ENCODE measurements at regions not wholly inside any gene's neighbourhood (a gene's known extent, or its start where the extent isn't known, plus 50 kb on each side); places are given as distances from the start of the nearest gene placed in this dataset.

- H3K4me1 Mint-ChIP-seq: peaks cover 60% of the 10 kb centered on the region
- peaks cover 11% of the 10 kb centered on the region for H3K27me3 Mint-ChIP-seq (ENCODE audit: low read depth)
- 0 out of 2 replicates have a peak, but pooled peaks cover 3% of the 10 kb centered on the region for H3K9me3 Mint-ChIP-seq
- ATAC-seq: no peak
- POLR2A ChIA-PET: interaction anchor here (0.7 to 1.3 kb wide), 2 partner anchors 27 to 297 kb away, joined by 3 to 4 read pairs; no protein-coding TSS in a partner anchor
- H3K36me3 Mint-ChIP-seq: no peaks in the 10 kb centered on the region
- CTCF ChIA-PET: interaction anchor here (0.6 to 2.9 kb wide), 9 partner anchors 27 to 145 kb away, joined by 3 to 30 read pairs (median 4); no protein-coding TSS in a partner anchor
- H3K27ac Mint-ChIP-seq: no peak overlapping the region
- no peak for DNase-seq (ENCODE audit: low spot score)
- no peak for TF ChIP-seq E2F4 (CRISPR knock-in tag; IDR thresholded peaks at IDR 0.05; ENCODE audit: borderline replicate concordance, low read depth)
- TF ChIP-seq JAZF1 (CRISPR knock-in tag; IDR thresholded peaks at IDR 0.05): no peak
- TF ChIP-seq NFATC4 (CRISPR knock-in tag; IDR thresholded peaks at IDR 0.05): no peak
- TF ChIP-seq ZNF425 (CRISPR knock-in tag; conservative IDR thresholded peaks at IDR 0.05): no peak
- no peak for TF ChIP-seq ATF6 (CRISPR knock-in tag; IDR thresholded peaks at IDR 0.05)
- TF ChIP-seq, protein P1, sequence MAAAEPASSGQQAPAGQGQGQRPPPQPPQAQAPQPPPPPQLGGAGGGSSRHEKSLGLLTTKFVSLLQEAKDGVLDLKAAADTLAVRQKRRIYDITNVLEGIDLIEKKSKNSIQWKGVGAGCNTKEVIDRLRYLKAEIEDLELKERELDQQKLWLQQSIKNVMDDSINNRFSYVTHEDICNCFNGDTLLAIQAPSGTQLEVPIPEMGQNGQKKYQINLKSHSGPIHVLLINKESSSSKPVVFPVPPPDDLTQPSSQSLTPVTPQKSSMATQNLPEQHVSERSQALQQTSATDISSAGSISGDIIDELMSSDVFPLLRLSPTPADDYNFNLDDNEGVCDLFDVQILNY (CRISPR knock-in tag; IDR thresholded peaks at IDR 0.05): no peak
- H3K4me3 Mint-ChIP-seq: no peak overlapping the region
Measured at GRCh38 chr7:131652934-131653333, 96.5 kb upstream of the PODXL start.

DNA sequence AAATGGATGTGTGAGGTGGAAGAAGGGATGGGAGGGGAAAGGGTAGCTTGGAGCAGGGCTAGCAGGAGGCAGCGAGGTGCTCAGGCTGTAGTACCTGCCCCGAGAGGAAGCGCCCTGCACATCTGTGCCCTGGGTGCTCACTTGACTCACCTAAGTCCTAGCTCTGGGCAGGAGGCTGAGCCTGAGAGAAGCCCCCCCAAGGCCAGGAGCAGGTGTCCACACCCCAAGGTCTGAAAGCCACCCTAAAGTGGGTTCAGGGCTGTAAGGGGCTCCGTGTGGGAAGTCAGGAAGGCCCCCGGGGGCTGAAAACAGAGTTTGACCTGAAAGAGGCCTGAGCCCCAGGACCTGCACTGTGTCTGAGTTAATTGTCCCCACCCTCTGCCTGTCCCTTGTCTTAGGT lies 95.8 kb upstream of the PODXL start:
- H3K36me3 Mint-ChIP-seq: no peaks in the 10 kb centered on the region
- TF ChIP-seq, protein P2, sequence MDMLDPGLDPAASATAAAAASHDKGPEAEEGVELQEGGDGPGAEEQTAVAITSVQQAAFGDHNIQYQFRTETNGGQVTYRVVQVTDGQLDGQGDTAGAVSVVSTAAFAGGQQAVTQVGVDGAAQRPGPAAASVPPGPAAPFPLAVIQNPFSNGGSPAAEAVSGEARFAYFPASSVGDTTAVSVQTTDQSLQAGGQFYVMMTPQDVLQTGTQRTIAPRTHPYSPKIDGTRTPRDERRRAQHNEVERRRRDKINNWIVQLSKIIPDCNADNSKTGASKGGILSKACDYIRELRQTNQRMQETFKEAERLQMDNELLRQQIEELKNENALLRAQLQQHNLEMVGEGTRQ (CRISPR knock-in tag; IDR thresholded peaks at IDR 0.05): no peak
- TF ChIP-seq, protein P3, sequence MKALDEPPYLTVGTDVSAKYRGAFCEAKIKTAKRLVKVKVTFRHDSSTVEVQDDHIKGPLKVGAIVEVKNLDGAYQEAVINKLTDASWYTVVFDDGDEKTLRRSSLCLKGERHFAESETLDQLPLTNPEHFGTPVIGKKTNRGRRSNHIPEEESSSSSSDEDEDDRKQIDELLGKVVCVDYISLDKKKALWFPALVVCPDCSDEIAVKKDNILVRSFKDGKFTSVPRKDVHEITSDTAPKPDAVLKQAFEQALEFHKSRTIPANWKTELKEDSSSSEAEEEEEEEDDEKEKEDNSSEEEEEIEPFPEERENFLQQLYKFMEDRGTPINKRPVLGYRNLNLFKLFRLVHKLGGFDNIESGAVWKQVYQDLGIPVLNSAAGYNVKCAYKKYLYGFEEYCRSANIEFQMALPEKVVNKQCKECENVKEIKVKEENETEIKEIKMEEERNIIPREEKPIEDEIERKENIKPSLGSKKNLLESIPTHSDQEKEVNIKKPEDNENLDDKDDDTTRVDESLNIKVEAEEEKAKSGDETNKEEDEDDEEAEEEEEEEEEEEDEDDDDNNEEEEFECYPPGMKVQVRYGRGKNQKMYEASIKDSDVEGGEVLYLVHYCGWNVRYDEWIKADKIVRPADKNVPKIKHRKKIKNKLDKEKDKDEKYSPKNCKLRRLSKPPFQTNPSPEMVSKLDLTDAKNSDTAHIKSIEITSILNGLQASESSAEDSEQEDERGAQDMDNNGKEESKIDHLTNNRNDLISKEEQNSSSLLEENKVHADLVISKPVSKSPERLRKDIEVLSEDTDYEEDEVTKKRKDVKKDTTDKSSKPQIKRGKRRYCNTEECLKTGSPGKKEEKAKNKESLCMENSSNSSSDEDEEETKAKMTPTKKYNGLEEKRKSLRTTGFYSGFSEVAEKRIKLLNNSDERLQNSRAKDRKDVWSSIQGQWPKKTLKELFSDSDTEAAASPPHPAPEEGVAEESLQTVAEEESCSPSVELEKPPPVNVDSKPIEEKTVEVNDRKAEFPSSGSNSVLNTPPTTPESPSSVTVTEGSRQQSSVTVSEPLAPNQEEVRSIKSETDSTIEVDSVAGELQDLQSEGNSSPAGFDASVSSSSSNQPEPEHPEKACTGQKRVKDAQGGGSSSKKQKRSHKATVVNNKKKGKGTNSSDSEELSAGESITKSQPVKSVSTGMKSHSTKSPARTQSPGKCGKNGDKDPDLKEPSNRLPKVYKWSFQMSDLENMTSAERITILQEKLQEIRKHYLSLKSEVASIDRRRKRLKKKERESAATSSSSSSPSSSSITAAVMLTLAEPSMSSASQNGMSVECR (CRISPR knock-in tag; IDR thresholded peaks at IDR 0.05; ENCODE audit: borderline replicate concordance): no peak
- no peak for TF ChIP-seq ZNF671 (CRISPR knock-in tag; IDR thresholded peaks at IDR 0.05)
- TF ChIP-seq IRF2 (CRISPR knock-in tag; IDR thresholded peaks at IDR 0.05; ENCODE audit: borderline replicate concordance, low read depth): no peak
- no peak for TF ChIP-seq NFYB (CRISPR knock-in tag; conservative IDR thresholded peaks at IDR 0.05; ENCODE audit: low read depth)
- TF ChIP-seq, protein P4, sequence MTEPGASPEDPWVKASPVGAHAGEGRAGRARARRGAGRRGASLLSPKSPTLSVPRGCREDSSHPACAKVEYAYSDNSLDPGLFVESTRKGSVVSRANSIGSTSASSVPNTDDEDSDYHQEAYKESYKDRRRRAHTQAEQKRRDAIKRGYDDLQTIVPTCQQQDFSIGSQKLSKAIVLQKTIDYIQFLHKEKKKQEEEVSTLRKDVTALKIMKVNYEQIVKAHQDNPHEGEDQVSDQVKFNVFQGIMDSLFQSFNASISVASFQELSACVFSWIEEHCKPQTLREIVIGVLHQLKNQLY (CRISPR knock-in tag; IDR thresholded peaks at IDR 0.05): no peak
- H3K4me1 Mint-ChIP-seq: peaks cover 60% of the 10 kb centered on the region
- no peak overlapping the region for H3K4me3 Mint-ChIP-seq
- ChIA-PET CTCF (interaction anchor here (0.7 to 2.9 kb wide), 4 partner anchors 27 to 105 kb away, joined by 3 to 30 read pairs (median 7); no protein-coding TSS in a partner anchor), POLR2A (interaction anchor here (0.7 to 1.3 kb wide), 2 partner anchors 26 to 297 kb away, joined by 3 to 4 read pairs; no protein-coding TSS in a partner anchor)
- DNase-seq (ENCODE audit: low spot score): no peak
- 0 out of 2 replicates have a peak, but pooled peaks cover 3% of the 10 kb centered on the region for H3K9me3 Mint-ChIP-seq
- H3K27ac Mint-ChIP-seq: no peak overlapping the region
- H3K27me3 Mint-ChIP-seq (ENCODE audit: low read depth): peaks cover 14% of the 10 kb centered on the region
- ATAC-seq: 0 out of 2 replicates have a peak, but pooled peaks have one; percentile 3
